ENCODE measurements at regions not wholly inside any gene's neighbourhood (a gene's known extent, or its start where the extent isn't known, plus 50 kb on each side); places are given as distances from the start of the nearest gene placed in this dataset.

DNA sequence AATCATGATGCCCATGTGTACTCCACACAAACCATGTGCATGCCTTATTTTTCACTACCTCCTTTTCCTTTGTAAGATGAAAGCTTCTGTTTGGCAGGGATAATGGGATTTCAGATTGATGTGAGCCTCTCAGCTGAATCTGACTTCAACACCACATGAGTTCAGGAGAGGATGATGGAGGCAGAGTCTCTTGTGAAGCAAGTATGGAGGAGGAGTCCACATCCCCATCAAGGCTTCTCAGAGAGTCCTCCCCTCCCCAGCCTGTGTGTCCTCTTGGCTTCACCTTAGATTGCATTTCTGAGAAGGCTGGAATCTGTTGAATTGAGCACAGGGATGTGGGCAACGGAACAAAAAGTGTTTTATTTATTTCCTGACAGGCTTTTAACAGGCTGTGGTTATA is 370.4 kb downstream of the FAT3 start:
- H3K27ac ChIP-seq: no peak overlapping the region
- TF ChIP-seq, protein P1, sequence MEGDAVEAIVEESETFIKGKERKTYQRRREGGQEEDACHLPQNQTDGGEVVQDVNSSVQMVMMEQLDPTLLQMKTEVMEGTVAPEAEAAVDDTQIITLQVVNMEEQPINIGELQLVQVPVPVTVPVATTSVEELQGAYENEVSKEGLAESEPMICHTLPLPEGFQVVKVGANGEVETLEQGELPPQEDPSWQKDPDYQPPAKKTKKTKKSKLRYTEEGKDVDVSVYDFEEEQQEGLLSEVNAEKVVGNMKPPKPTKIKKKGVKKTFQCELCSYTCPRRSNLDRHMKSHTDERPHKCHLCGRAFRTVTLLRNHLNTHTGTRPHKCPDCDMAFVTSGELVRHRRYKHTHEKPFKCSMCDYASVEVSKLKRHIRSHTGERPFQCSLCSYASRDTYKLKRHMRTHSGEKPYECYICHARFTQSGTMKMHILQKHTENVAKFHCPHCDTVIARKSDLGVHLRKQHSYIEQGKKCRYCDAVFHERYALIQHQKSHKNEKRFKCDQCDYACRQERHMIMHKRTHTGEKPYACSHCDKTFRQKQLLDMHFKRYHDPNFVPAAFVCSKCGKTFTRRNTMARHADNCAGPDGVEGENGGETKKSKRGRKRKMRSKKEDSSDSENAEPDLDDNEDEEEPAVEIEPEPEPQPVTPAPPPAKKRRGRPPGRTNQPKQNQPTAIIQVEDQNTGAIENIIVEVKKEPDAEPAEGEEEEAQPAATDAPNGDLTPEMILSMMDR (IDR thresholded peaks at IDR 0.05): no peak
- no peaks in the 10 kb centered on the region for H3K9me3 ChIP-seq
- no peak overlapping the region for H3K4me3 ChIP-seq
- no peaks in the 10 kb centered on the region for H3K36me3 ChIP-seq
- ATAC-seq (ENCODE audit: insufficient number of reproducible peaks, low FRiP score, low read depth): no peak
- no peaks in the 10 kb centered on the region for H3K27me3 ChIP-seq (replicated peaks; ENCODE audit: insufficient read depth)
- no peak for DNase-seq (ENCODE audit: low spot score)
- H3K4me1 ChIP-seq (ENCODE audit: control insufficient read depth in 1 of 2, low read depth in 2 of 2): no peaks in the 10 kb centered on the region

DNA sequence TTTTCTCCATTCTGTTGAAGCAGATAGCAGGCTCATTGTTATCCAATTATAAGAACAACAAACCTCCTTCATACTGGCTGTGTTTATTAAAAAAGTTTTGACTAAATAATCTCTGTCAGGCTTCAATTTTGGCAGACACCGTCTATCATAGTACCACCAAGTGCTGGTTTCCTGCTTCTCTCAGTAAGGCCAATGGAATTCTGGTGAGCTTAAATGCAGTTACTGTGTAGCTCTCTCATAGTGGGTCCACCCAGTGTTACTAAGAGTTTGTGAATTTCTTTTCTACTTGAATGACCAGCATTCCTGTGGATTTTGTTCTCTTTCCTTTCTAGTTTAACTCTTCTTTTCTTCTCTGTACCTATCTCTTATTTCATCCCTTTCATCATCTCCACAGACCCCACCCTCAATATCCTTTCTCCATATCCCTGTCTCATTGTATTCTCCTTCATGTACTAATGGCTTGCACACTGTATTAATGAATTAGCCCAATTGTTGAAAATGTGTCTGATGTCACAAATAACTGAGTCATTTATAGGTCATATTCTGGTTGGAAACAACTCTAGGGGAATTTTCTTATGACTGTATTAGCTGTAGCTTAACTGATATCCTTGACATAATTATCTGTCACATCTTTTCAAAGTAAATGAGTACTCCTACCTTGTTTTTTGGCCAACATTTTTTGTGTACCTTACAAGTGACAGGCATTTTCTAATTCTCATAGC is 372.1 kb downstream of the FAT3 start:
- no peaks in the 10 kb centered on the region for H3K9me3 ChIP-seq
- no peaks in the 10 kb centered on the region for H3K27me3 ChIP-seq (replicated peaks; ENCODE audit: insufficient read depth)
- H3K4me3 ChIP-seq: no peak overlapping the region
- TF ChIP-seq, protein P1 (IDR thresholded peaks at IDR 0.05): no peak
- no peak overlapping the region for H3K27ac ChIP-seq
- no peaks in the 10 kb centered on the region for H3K4me1 ChIP-seq (ENCODE audit: control insufficient read depth in 1 of 2, low read depth in 2 of 2)
- DNase-seq (ENCODE audit: low spot score) (no peak), ATAC-seq (ENCODE audit: insufficient number of reproducible peaks, low FRiP score, low read depth) (no peak)
- no peaks in the 10 kb centered on the region for H3K36me3 ChIP-seq

DNA sequence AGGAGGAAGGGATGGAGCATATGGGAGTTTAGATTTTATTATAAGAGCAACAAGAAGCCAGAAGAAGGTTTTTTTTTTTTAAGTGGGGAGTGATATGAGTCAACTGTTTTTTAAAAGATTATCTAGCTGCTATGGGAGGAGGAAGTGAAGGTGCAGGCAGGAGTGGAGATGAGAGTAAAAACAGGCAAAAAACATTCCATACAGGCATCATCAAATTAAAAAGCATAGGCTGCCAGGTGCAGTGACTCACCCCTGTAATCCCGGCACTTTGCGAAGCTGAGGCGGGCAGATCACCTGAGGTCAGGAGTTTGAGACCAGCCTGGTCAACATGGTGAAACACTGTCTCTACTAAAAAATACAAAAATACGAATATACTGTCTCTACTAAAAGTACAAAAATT is 368.4 kb upstream of the MTNR1B start:
- H3K36me3 ChIP-seq: no peaks in the 10 kb centered on the region
- H3K4me3 ChIP-seq: no peak overlapping the region
- no peaks in the 10 kb centered on the region for H3K4me1 ChIP-seq (ENCODE audit: control insufficient read depth in 1 of 2, low read depth in 2 of 2)
- TF ChIP-seq, protein P1 (IDR thresholded peaks at IDR 0.05): no peak
- no peak for DNase-seq (ENCODE audit: low spot score)
- no peak overlapping the region for H3K27ac ChIP-seq
- no peaks in the 10 kb centered on the region for H3K9me3 ChIP-seq
- no peaks in the 10 kb centered on the region for H3K27me3 ChIP-seq (replicated peaks; ENCODE audit: insufficient read depth)
- ATAC-seq (ENCODE audit: insufficient number of reproducible peaks, low FRiP score, low read depth): no peak

DNA sequence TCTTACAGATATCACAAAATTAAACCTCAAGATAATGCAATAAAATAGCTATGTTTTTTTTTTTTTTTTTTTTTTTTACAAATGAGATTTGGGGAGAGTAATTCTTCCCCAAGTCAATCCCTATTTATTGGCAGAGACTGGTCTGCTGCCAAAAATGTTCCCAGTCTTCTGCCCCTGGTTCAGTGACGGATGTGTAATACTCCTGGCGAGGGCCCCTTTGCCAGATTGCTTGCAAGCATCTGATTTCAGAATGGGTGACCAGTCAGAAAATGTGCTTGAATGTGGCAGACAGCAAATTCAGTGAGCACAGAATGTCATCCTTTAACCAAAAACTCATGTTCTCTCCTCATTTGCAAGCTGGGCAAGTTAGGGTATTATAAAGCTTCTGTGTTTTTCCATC is 363.8 kb upstream of the MTNR1B start:
- no peaks in the 10 kb centered on the region for H3K27me3 ChIP-seq (replicated peaks; ENCODE audit: insufficient read depth)
- no peak for ATAC-seq (ENCODE audit: insufficient number of reproducible peaks, low FRiP score, low read depth)

DNA sequence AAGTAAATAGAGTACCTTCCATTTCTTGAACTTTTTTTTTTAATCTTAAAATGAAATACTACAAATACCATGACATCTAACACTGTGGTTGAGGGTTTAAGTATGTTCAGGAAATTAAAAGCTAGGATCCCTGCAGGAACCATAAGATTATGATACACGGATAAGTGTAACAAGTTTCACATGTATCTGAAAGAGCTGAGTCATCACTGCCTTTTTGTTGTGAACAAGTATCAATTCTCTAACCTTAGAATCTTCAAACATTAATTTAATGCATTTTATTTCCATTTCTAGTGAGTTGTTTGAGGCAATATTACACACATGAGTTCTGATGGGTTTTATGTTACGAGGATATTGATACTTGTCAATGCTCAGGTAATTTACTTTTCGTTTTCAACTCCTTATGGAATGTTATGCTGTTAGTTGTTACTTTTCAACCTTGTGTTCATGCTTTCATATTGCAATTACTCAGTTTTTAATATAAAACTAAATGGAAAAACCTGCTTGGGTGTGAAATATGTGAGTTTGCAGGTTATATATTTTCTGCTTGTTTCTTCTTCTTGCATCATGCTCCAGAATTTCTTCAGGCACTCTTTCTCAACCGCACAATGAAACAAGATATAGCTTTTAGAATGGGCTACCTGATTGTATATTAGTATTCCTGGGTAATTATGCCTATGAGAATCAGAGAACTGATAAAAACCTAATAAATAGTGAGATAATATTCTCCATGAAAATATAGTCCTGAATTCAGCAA is 361.3 kb upstream of the MTNR1B start:
- no peak overlapping the region for H3K4me3 ChIP-seq
- TF ChIP-seq, protein P1 (IDR thresholded peaks at IDR 0.05): no peak
- H3K27ac ChIP-seq: no peak overlapping the region
- ATAC-seq (ENCODE audit: insufficient number of reproducible peaks, low FRiP score, low read depth): no peak
- DNase-seq (ENCODE audit: low spot score): no peak
- no peaks in the 10 kb centered on the region for H3K36me3 ChIP-seq
- no peaks in the 10 kb centered on the region for H3K9me3 ChIP-seq
- no peaks in the 10 kb centered on the region for H3K27me3 ChIP-seq (replicated peaks; ENCODE audit: insufficient read depth)
- no peaks in the 10 kb centered on the region for H3K4me1 ChIP-seq (ENCODE audit: control insufficient read depth in 1 of 2, low read depth in 2 of 2)

More for the DNA sequence above, 363.8 kb upstream of the MTNR1B start:
- Histone ChIP-seq H3K9me3 (no peaks in the 10 kb centered on the region), H3K4me3 (no peak overlapping the region), H3K36me3 (no peaks in the 10 kb centered on the region), H3K27ac (no peak overlapping the region), H3K4me1 (ENCODE audit: control insufficient read depth in 1 of 2, low read depth in 2 of 2) (no peaks in the 10 kb centered on the region)
- DNase-seq (ENCODE audit: low spot score): no peak
- TF ChIP-seq, protein P1 (IDR thresholded peaks at IDR 0.05): no peak

Data from thoracic aorta (tissue), 2 donors.